IPS DF 6.9 (cell line): ENCODE measurements at regions not wholly inside any gene's neighbourhood (a gene's known extent, or its start where the extent isn't known, plus 50 kb on each side); places are given as distances from the start of the nearest gene placed in this dataset.
"Not testable (repeated sequence)": the region's sequence is repeated elsewhere in the genome, so short reads cannot be mapped to it uniquely, and the experiment has no call there.

ENCODE experiments used
- DNase-seq: peaks from one replicate; pipeline ENCODE4 v3.0.0-alpha.2; 2013; ENCODE audit warnings: low read depth, low spot score
- H3K27ac ChIP-seq: one replicate; pipeline ENCODE4 v1.5.1; 2013; ENCODE audit warnings: low read length, control low read depth
- H3K27me3 ChIP-seq: 2 replicates; pipeline ENCODE4 v1.6.1; 2013; ENCODE audit warnings: mild to moderate bottlenecking, low read length; ENCODE audit not compliant: control insufficient read depth, insufficient read depth
- H3K36me3 ChIP-seq: 2 replicates; pipeline ENCODE4 v1.6.1; 2013; ENCODE audit warnings: low read length; ENCODE audit not compliant: control insufficient read depth, insufficient read depth
- H3K4me1 ChIP-seq: 2 replicates; pipeline ENCODE4 v1.6.1; 2013; ENCODE audit warnings: low read length; ENCODE audit not compliant: control insufficient read depth, insufficient read depth
- H3K4me3 ChIP-seq: 2 replicates; pipeline ENCODE4 v1.5.1; 2013; ENCODE audit warnings: mild to moderate bottlenecking, low read length
- H3K9me3 ChIP-seq: 2 replicates; pipeline ENCODE4 v1.6.1; 2013; ENCODE audit warnings: low read length, inconsistent platforms; ENCODE audit not compliant: control insufficient read depth, insufficient read depth
- WGBS: extraction: QIAGEN DNeasy Blood & Tissue Kit; methylation state at CpG from one replicate; pipeline ENCODE4 v1.1.7; 2013; ENCODE audit warnings: mixed read lengths, missing lambda C conversion rate; ENCODE audit not compliant: insufficient read length, insufficient coverage; 5-methylcytosine and 5-hydroxymethylcytosine counted together

DNA sequence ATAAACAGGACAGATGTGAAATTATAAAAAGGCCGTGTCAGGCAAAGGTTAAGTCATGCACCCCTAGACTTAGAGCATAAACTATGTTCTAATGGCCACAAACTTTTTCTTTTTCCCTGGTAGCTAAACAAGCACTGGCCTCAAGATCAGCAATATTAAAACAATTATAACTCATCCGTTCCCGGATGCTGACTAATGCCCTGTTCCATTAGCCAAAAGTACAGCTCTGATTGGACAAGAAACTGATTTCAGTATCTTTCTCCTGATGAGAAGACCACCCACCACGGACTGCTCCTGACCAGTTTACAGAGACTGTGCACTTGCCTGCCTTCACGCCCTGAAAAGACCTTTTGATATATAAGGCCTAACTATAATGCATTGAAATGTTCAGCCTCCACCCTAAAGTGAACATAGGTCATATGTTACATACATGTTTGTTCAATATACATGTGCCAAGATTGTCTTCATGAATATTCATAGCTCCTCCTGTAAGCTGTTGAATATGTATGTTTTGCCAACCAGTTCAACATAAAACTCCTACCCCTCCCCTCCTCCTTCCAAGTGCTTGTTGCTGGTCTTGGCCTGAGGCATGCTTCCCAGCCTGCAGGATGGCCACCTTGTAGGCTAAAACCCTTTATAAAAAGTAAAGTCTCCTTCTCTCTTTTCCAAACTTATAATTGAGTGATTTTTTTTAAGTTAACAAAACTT is 162.0 kb downstream of the IPO8 start:
- Histone ChIP-seq H3K4me3 (no peak overlapping the region), H3K27me3 (no peaks in the 10 kb centered on the region), H3K9me3 (no peaks in the 10 kb centered on the region), H3K4me1 (no peaks in the 10 kb centered on the region), H3K27ac (no peak overlapping the region), H3K36me3 (no peaks in the 10 kb centered on the region)
- whole genome bisulfite sequencing = no CpG with 5 or more reads among the region's 5 CpGs
- DNase-seq = no peak

DNA sequence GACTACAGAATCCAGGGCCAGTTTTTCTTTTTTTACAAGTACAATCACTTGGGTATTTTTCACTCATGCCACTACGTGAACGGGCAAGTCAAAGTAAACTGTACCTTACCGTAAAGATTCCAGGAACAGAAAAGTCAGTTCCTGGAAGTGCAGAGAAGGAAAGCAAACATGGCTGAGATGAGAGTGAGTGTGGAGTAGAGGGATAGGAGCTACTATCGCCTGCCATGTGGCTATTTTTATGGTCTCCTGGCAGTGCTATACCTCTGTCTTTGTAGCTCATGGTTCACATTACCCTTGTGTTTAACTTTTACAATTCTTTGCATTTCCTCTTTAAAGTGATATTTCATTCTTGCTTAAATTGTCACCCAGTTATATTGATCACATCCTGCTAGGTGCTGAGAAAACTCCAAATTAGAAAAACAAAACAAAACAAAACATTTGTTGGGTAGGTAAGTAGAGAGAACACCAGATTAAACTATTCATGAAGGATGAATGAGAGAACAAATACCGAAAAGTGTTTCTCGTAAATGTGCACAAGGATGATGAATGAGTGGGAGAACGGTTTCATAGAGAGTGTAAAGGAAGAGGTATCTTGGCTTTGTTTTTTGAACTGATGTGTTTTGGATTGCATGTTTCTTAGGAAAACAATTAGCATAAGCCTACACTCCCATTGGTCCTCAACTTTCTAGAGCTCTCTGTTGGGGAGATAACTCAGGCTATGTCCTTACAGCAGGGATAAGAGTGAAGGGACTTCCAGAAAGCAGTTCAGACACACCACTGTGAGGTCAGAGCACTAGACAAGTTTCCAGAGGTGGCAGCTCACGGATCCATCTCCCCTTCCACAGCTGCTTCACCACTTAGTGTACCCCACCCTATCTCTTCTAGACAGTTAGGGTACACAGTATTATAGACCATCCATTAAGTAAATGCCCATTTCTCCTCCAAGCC is 163.7 kb downstream of the IPO8 start:
- DNase-seq = no peak
- H3K9me3 ChIP-seq = no peaks in the 10 kb centered on the region
- no peaks in the 10 kb centered on the region for H3K27me3 ChIP-seq
- H3K4me3 ChIP-seq = no peak overlapping the region
- no peak overlapping the region for H3K27ac ChIP-seq
- H3K36me3 ChIP-seq = no peaks in the 10 kb centered on the region
- no peaks in the 10 kb centered on the region for H3K4me1 ChIP-seq
- no CpG with 5 or more reads among the region's 8 CpGs for WGBS

DNA sequence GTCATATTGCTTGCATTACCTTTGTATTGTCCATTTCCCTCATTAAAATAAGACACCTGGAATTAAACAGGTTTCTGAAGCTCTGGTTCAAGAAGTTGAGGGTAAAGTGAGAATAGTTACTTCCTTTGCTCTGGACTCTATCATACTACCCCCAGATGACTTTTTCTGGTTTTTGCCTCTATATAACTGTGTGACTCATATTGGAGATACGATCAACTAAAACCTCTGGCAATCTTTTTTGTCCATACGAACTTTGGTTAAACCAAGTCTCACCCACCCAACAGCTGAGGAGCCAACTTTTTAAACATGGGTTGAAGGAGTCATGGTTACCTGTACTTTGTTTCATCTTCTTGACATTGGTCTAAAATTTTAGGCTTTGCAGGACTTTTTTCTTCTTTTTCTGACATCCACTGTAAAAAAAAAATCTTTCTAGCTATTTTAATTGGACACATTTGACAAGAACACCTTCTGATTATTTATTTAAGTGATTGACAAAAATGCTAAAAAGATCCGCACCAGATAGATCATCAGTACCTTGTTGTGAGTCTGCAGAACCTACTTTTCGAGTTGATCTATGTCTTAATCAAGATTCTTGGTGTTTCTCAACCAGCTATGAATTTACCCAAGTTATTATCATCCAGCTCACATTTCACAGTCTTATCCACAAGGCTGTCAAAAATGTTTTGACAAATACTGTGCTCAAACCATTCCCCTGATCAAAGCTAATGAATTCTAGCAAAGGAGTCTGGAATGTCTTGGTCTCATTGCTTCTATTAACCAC is 166.0 kb downstream of the IPO8 start:
- Histone ChIP-seq H3K36me3 (no peaks in the 10 kb centered on the region), H3K9me3 (no peaks in the 10 kb centered on the region), H3K4me1 (no peaks in the 10 kb centered on the region), H3K4me3 (no peak overlapping the region), H3K27ac (no peak overlapping the region), H3K27me3 (no peaks in the 10 kb centered on the region)
- no CpG with 5 or more reads among the region's 4 CpGs for WGBS
- no peak for DNase-seq

DNA sequence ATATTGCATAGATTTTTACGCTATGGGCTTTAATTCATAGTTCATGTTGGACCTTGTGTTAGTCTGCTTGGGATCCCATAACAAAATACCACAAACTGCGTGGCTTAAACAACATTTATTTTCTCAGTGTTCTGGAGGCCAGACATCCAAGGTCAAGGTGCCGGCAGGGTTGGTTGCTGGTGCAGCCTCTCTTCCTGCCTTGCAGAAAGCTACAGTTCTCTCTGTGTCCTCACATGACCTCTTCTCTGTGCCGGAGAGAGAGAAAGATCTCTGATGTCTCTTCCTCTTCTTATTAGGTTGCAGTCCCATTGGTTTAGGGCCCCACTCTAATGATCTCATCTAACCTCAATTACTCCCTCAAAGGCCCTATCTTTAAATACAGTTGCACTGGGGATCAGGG is 170.5 kb downstream of the IPO8 start:
- no peak for DNase-seq
- Histone ChIP-seq H3K4me1 (no peaks in the 10 kb centered on the region), H3K36me3 (no peaks in the 10 kb centered on the region), H3K4me3 (no peak overlapping the region), H3K9me3 (no peaks in the 10 kb centered on the region), H3K27ac (no peak overlapping the region), H3K27me3 (no peaks in the 10 kb centered on the region)
- no CpG with 5 or more reads among the region's 4 CpGs for WGBS

DNA sequence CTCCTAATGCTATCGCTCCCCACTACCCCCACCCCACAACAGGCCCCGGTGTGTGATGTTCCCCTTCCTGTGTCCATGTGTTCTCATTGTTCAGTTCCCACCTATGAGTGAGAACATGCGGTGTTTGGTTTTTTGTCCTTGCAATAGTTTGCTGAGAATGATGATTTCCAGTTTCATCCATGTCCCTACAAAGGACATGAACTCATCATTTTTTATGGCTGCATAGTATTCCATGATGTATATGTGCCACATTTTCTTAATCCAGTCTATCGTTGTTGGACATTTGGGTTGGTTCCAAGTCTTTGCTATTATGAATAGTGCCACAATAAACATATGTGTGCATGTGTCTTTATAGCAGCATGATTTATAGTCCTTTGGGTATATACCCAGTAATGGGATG is 175.4 kb downstream of the IPO8 start:
- H3K36me3 ChIP-seq, H3K27ac ChIP-seq, DNase-seq, H3K4me3 ChIP-seq, H3K4me1 ChIP-seq, H3K27me3 ChIP-seq, H3K9me3 ChIP-seq: not testable (repeated sequence)
- whole genome bisulfite sequencing = no CpG with 5 or more reads among the region's 4 CpGs

DNA sequence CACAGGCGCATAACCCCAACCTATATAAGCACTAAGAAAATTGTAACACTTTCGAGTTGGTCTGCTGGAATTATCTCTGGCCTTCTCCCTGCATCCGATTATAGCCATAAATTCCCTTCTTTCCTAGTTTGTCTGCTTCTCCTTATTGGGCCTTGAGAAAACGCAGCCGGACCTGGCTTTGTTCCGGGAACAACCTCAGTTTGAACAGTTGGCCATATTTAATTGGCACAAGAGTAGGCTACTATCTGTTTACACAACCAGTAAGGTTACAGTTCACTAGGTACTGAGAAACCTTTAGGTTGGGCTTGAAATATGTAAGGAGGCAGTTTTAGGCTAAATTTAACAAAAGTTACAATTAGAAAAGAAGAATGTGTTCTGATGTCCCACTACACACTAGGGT is 176.1 kb downstream of the IPO8 start:
- H3K4me1 ChIP-seq = no peaks in the 10 kb centered on the region
- no peak overlapping the region for H3K4me3 ChIP-seq
- H3K9me3 ChIP-seq = no peaks in the 10 kb centered on the region
- no CpG with 5 or more reads among the region's 6 CpGs for WGBS
- H3K27ac ChIP-seq = no peak overlapping the region
- DNase-seq = no peak
- no peaks in the 10 kb centered on the region for H3K36me3 ChIP-seq
- H3K27me3 ChIP-seq = no peaks in the 10 kb centered on the region

DNA sequence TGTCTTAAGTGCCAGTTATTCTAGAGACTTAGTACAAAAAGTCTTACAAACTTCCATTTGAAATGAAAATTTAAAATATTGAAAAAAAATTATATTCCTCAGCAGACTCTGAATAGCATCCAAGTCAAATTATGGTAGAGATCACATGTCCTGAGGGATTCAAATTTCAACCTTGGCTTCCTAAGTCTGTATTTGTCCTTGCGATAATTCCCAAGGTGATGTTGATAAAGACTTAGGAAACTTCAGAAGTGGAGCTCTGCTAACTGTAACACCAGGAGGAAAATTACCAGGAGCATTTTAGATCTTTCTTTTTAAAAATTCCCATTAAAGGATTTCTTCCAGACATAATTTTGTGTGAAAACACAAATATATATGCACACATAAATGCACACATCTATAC is 178.3 kb downstream of the IPO8 start:
- no CpG with 5 or more reads among the region's 1 CpG for WGBS
- Histone ChIP-seq H3K9me3 (no peaks in the 10 kb centered on the region), H3K27me3 (no peaks in the 10 kb centered on the region), H3K4me3 (no peak overlapping the region), H3K36me3 (no peaks in the 10 kb centered on the region), H3K4me1 (no peaks in the 10 kb centered on the region), H3K27ac (no peak overlapping the region)
- DNase-seq = no peak

DNA sequence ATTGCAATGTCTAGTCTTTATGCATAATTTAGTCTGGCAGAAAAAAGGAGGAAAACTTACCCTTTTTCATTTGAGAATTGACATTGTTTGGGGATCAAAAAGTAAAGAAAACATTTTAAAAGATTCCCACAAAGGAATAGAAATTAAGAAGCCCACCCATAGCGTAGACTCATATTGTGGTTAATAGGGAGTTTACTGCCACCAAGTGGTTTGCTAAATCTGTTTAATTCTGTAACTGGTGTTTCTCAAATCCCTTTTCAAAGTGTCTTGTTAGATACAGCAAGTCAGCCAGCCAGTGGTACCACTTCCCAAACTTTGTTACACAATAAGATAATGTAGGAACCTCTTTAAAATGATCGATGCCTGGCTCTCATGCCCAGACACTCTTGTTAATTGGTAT is 180.3 kb downstream of the IPO8 start:
- no peak for DNase-seq
- no peaks in the 10 kb centered on the region for H3K4me1 ChIP-seq
- H3K9me3 ChIP-seq = no peaks in the 10 kb centered on the region
- H3K27ac ChIP-seq = no peak overlapping the region
- H3K4me3 ChIP-seq = no peak overlapping the region
- H3K27me3 ChIP-seq = no peaks in the 10 kb centered on the region
- no CpG with 5 or more reads among the region's 2 CpGs for WGBS
- H3K36me3 ChIP-seq = no peaks in the 10 kb centered on the region

DNA sequence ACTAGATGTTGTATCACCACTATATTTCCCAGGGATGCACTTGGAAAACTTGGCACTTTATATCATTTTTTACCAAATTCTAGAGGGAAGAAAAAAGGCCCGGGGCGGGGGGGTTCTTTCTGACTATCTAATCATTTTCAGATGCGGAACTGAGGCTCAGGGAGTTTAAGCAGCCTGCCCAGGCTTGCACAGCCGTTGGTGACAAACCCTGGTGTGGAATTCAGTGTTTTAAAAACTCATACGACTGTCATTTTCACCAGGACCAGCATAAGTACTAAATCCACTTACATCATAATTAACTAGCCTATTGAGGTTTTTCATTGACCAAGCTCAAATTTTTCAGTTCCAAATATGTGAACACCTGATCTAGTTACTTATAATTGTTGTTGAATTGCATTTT is 181.0 kb downstream of the IPO8 start:
- Histone ChIP-seq H3K4me1 (no peaks in the 10 kb centered on the region), H3K4me3 (no peak overlapping the region), H3K9me3 (no peaks in the 10 kb centered on the region), H3K36me3 (no peaks in the 10 kb centered on the region), H3K27me3 (no peaks in the 10 kb centered on the region), H3K27ac (no peak overlapping the region)
- WGBS = no CpG with 5 or more reads among the region's 5 CpGs
- DNase-seq = no peak

DNA sequence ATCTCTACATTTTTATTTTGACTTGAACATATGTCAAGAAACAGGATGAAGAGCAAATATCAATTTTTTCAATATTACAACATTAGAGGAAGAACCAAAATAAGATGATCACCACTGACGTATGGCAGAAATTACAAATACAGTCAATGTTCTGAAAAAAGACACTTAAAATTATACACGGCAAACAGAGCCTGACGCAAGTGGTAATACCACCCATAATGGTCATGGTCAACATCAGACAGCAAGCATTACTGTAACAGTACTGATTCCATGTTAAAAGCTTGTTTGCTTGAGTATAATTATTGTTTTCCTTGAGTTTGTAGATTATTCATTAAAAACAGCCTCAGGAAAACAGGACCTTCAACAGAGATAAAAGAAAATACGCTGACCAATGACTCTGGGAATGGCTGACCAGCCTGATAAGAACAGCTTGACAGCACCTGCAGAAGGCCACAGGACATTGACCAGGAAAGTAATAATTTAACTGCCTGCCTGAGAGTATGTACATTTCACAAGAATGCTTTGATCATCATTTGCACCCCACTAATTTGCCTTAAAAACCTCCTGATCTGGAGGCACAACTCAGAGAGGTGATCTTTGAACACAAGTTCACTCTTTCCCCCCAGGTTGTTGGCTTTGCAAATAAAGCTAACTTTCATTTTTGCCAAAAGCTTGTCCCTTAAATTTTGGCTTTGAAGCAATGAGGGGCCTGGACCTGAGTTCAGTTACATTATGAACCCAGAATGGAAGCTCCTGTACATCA is 187.3 kb downstream of the IPO8 start:
- no peaks in the 10 kb centered on the region for H3K36me3 ChIP-seq
- no peaks in the 10 kb centered on the region for H3K9me3 ChIP-seq
- H3K27me3 ChIP-seq = no peaks in the 10 kb centered on the region
- H3K27ac ChIP-seq = no peak overlapping the region
- no peak overlapping the region for H3K4me3 ChIP-seq
- WGBS = no CpG with 5 or more reads among the region's 4 CpGs
- no peak for DNase-seq
- no peaks in the 10 kb centered on the region for H3K4me1 ChIP-seq
